Hepatic stellate cell (primary cell): ENCODE measurements at regions not wholly inside any gene's neighbourhood (a gene's known extent, or its start where the extent isn't known, plus 50 kb on each side); places are given as distances from the start of the nearest gene placed in this dataset.
"Not testable (repeated sequence)": the region's sequence is repeated elsewhere in the genome, so short reads cannot be mapped to it uniquely, and the experiment has no call there.

ENCODE experiments used
- DNase-seq: peaks from one replicate; pipeline ENCODE4 v3.0.0; 2011; ENCODE audit warnings: low spot score

- no peak for DNase-seq
Observed at GRCh38 chr3:137300703-137301102, 342.9 kb downstream of the IL20RB start.

GRCh38 chr3:137304313-137305056 lies 346.7 kb downstream of the IL20RB start:
- no peak for DNase-seq

- DNase-seq, result no peak
Observed at GRCh38 chr3:137324114-137324513, 366.3 kb downstream of the IL20RB start.

GRCh38 chr3:137325170-137325569 lies 367.4 kb downstream of the IL20RB start:
- no peak for DNase-seq

- no peak for DNase-seq
Observed at GRCh38 chr3:137325934-137326333, 368.2 kb downstream of the IL20RB start.

GRCh38 chr3:137329594-137329993 lies 371.8 kb downstream of the IL20RB start:
- no peak for DNase-seq

- DNase-seq, result no peak
Observed at GRCh38 chr3:137330246-137330645, 372.5 kb downstream of the IL20RB start.

GRCh38 chr3:137332297-137332696 lies 374.5 kb downstream of the IL20RB start:
- DNase-seq, result no peak

- DNase-seq, result no peak
Observed at GRCh38 chr3:137335478-137335877, 377.7 kb downstream of the IL20RB start.

GRCh38 chr3:137338400-137338799 lies 380.6 kb downstream of the IL20RB start:
- DNase-seq, result not testable (repeated sequence)

GRCh38 chr3:137343283-137343682 lies 385.5 kb downstream of the IL20RB start:
- no peak for DNase-seq

GRCh38 chr3:137347132-137347531 lies 389.3 kb downstream of the IL20RB start:
- DNase-seq, result no peak

GRCh38 chr3:137347817-137348368 lies 390.1 kb downstream of the IL20RB start:
- DNase-seq, result no peak

GRCh38 chr3:137348936-137349335 lies 391.2 kb downstream of the IL20RB start:
- DNase-seq, result no peak

- no peak for DNase-seq
Observed at GRCh38 chr3:137349557-137350348, 392.0 kb downstream of the IL20RB start.

GRCh38 chr3:137360531-137361201 lies 402.9 kb downstream of the IL20RB start:
- DNase-seq, result no peak

- DNase-seq, result no peak
Observed at GRCh38 chr3:137382005-137382594, 382.0 kb upstream of the SOX14 start.

- no peak for DNase-seq
Observed at GRCh38 chr3:137385922-137386321, 378.2 kb upstream of the SOX14 start.

- DNase-seq, result no peak
Observed at GRCh38 chr3:137409584-137409983, 354.5 kb upstream of the SOX14 start.

- DNase-seq, result no peak
Observed at GRCh38 chr3:137410028-137410427, 354.1 kb upstream of the SOX14 start.

- DNase-seq, result no peak
Observed at GRCh38 chr3:137420198-137420995, 343.7 kb upstream of the SOX14 start.
